B cell (primary cell): ENCODE measurements at regions not wholly inside any gene's neighbourhood (a gene's known extent, or its start where the extent isn't known, plus 50 kb on each side); places are given as distances from the start of the nearest gene placed in this dataset.

Experiments used
- EZH2 ChIP-seq: IDR thresholded peaks from 2 replicates; pipeline ENCODE4 v1.6.1; 2012; ENCODE audit warnings: borderline replicate concordance, low read depth, mild to moderate bottlenecking, moderate library complexity, low read length; ENCODE audit not compliant: insufficient read depth, poor library complexity, severe bottlenecking
- TF ChIP-seq, protein P1 (sequence below): fragments of 200-600 bp; IDR thresholded peaks from one replicate; pipeline ENCODE4 v1.8.0; 2022; ENCODE audit warnings: antibody characterized with exemption, mild to moderate bottlenecking

- TF ChIP-seq, protein P1, sequence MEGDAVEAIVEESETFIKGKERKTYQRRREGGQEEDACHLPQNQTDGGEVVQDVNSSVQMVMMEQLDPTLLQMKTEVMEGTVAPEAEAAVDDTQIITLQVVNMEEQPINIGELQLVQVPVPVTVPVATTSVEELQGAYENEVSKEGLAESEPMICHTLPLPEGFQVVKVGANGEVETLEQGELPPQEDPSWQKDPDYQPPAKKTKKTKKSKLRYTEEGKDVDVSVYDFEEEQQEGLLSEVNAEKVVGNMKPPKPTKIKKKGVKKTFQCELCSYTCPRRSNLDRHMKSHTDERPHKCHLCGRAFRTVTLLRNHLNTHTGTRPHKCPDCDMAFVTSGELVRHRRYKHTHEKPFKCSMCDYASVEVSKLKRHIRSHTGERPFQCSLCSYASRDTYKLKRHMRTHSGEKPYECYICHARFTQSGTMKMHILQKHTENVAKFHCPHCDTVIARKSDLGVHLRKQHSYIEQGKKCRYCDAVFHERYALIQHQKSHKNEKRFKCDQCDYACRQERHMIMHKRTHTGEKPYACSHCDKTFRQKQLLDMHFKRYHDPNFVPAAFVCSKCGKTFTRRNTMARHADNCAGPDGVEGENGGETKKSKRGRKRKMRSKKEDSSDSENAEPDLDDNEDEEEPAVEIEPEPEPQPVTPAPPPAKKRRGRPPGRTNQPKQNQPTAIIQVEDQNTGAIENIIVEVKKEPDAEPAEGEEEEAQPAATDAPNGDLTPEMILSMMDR = no peak
- no peak for TF ChIP-seq EZH2
These were observed 227.1 kb downstream of the VRK1 start for GRCh38 chr14:97024300-97024699.
